ENCODE measurements at regions not wholly inside any gene's neighbourhood (a gene's known extent, or its start where the extent isn't known, plus 50 kb on each side); places are given as distances from the start of the nearest gene placed in this dataset.

- no peak for TF ChIP-seq EZH2phosphoT487 (IDR thresholded peaks at IDR 0.05; ENCODE audit: low read depth)
- TF ChIP-seq, protein P1, sequence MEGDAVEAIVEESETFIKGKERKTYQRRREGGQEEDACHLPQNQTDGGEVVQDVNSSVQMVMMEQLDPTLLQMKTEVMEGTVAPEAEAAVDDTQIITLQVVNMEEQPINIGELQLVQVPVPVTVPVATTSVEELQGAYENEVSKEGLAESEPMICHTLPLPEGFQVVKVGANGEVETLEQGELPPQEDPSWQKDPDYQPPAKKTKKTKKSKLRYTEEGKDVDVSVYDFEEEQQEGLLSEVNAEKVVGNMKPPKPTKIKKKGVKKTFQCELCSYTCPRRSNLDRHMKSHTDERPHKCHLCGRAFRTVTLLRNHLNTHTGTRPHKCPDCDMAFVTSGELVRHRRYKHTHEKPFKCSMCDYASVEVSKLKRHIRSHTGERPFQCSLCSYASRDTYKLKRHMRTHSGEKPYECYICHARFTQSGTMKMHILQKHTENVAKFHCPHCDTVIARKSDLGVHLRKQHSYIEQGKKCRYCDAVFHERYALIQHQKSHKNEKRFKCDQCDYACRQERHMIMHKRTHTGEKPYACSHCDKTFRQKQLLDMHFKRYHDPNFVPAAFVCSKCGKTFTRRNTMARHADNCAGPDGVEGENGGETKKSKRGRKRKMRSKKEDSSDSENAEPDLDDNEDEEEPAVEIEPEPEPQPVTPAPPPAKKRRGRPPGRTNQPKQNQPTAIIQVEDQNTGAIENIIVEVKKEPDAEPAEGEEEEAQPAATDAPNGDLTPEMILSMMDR (IDR thresholded peaks at IDR 0.05; ENCODE audit: low read depth, low read length), result no peak
- H3K79me2 ChIP-seq (ENCODE audit: low read length), result no peaks in the 10 kb centered on the region
Measured at GRCh38 chr4:147408189-147408588, 72.7 kb upstream of the EDNRA start.

DNA sequence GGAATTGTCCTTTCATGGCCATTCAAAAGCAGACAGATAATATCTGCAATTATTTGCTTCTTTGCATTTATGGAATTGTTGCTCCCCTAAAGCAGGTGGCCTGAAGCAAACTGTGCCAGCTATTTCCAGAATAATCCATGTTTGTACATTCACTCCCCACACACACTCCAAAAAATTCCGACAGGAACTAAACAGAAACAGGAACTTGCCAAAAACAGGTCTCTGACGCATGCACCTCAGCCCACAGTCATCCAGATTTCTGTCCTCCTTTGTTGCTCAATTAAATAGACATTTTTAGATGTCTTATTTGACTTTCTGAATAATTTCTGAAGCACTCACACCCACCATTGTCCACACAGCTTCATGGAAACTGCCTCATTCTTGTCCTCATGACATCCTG is 71.5 kb upstream of the EDNRA start:
- H3K9me3 ChIP-seq (ENCODE audit: insufficient read depth, low read length), result no peaks in the 10 kb centered on the region
- H2AFZ ChIP-seq (ENCODE audit: low read depth, low read length), result peak overlapping the region; percentile 3; the same call in 1 of the 2 replicates
- H3K4me2 ChIP-seq (ENCODE audit: low read length), result no peak overlapping the region
- no peak for TF ChIP-seq EZH2phosphoT487 (IDR thresholded peaks at IDR 0.05; ENCODE audit: low read depth)
- TF ChIP-seq, protein P1 (IDR thresholded peaks at IDR 0.05; ENCODE audit: low read depth, low read length), result no peak
- H3K27me3 ChIP-seq (ENCODE audit: low read depth, low read length), result no peaks in the 10 kb centered on the region
- no peaks in the 10 kb centered on the region for H3K79me2 ChIP-seq (ENCODE audit: low read length)
- H4K20me1 ChIP-seq (ENCODE audit: insufficient read depth, low read length), result no peaks in the 10 kb centered on the region
- H3K36me3 ChIP-seq (replicated peaks; ENCODE audit: low read depth, low read length), result no peaks in the 10 kb centered on the region
- H3K27ac ChIP-seq (ENCODE audit: low read length), result no peak overlapping the region
- H3K4me1 ChIP-seq (ENCODE audit: low read length), result peaks cover 7% of the 10 kb centered on the region; the same call in 1 of the 2 replicates
- no peak overlapping the region for H3K4me3 ChIP-seq (ENCODE audit: low read length)
- H3K9ac ChIP-seq (ENCODE audit: low read length), result no peak overlapping the region

More at GRCh38 chr4:147408189-147408588, 72.7 kb upstream of the EDNRA start:
- Histone ChIP-seq H3K4me3 (ENCODE audit: low read length) (no peak overlapping the region), H3K9me3 (ENCODE audit: insufficient read depth, low read length) (no peaks in the 10 kb centered on the region), H3K4me1 (ENCODE audit: low read length) (peaks cover 7% of the 10 kb centered on the region; the same call in 1 of the 2 replicates), H3K27ac (ENCODE audit: low read length) (no peak overlapping the region), H3K27me3 (ENCODE audit: low read depth, low read length) (no peaks in the 10 kb centered on the region), H3K36me3 (replicated peaks; ENCODE audit: low read depth, low read length) (no peaks in the 10 kb centered on the region), H2AFZ (ENCODE audit: low read depth, low read length) (no peak overlapping the region), H3K4me2 (ENCODE audit: low read length) (no peak overlapping the region), H3K9ac (ENCODE audit: low read length) (no peak overlapping the region), H4K20me1 (ENCODE audit: insufficient read depth, low read length) (no peaks in the 10 kb centered on the region)

DNA sequence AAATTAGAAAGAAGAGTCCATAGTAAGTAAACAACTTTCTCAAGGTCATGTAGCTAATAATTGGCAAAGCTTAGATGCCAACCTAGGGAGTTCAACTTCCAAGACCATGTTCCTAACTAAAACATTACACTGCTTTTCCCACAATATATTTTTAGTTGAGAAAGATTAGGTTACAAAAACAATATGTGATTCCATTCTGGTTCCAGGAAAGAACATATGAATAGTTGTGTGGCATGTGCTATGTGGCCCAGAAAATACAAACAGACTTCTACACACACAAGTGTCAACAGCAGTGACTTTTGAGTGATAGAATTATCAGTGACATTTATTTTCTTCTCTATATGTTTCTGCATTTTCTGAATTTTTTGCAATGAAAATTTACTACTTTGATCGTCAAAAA is 62.7 kb upstream of the EDNRA start:
- no peaks in the 10 kb centered on the region for H4K20me1 ChIP-seq (ENCODE audit: insufficient read depth, low read length)
- H3K27me3 ChIP-seq (ENCODE audit: low read depth, low read length), result no peaks in the 10 kb centered on the region
- no peak overlapping the region for H3K4me3 ChIP-seq (ENCODE audit: low read length)
- H3K4me2 ChIP-seq (ENCODE audit: low read length), result no peak overlapping the region
- no peak overlapping the region for H3K27ac ChIP-seq (ENCODE audit: low read length)
- H3K36me3 ChIP-seq (replicated peaks; ENCODE audit: low read depth, low read length), result no peaks in the 10 kb centered on the region
- TF ChIP-seq EZH2phosphoT487 (IDR thresholded peaks at IDR 0.05; ENCODE audit: low read depth), result no peak
- TF ChIP-seq, protein P1 (IDR thresholded peaks at IDR 0.05; ENCODE audit: low read depth, low read length), result no peak
- no peaks in the 10 kb centered on the region for H3K9me3 ChIP-seq (ENCODE audit: insufficient read depth, low read length)
- H2AFZ ChIP-seq (ENCODE audit: low read depth, low read length), result no peak overlapping the region
- H3K4me1 ChIP-seq (ENCODE audit: low read length), result no peaks in the 10 kb centered on the region
- no peak overlapping the region for H3K9ac ChIP-seq (ENCODE audit: low read length)
- no peaks in the 10 kb centered on the region for H3K79me2 ChIP-seq (ENCODE audit: low read length)

DNA sequence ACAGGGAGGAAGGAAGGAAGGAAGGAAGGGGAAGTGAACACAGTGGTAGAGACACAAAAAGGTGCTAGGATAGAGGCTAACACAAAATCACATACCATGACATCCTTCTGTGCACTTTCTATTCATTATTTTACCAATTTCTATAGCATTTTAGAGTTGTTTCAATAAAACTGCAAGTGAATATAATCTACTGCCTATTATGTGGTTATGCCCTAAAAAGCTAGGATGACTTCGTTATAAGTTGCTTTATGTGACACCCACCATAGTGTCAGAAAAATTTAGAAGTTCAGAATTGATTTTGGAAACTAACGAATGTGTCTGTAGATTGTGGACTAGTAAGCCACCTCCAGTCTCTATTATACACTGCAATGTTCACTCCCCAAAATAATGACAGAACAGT is 59.4 kb upstream of the EDNRA start:
- Histone ChIP-seq H3K9me3 (ENCODE audit: insufficient read depth, low read length) (no peaks in the 10 kb centered on the region), H4K20me1 (ENCODE audit: insufficient read depth, low read length) (no peaks in the 10 kb centered on the region), H3K4me1 (ENCODE audit: low read length) (no peaks in the 10 kb centered on the region), H3K4me3 (ENCODE audit: low read length) (no peak overlapping the region), H2AFZ (ENCODE audit: low read depth, low read length) (no peak overlapping the region), H3K36me3 (replicated peaks; ENCODE audit: low read depth, low read length) (no peaks in the 10 kb centered on the region), H3K27ac (ENCODE audit: low read length) (no peak overlapping the region), H3K9ac (ENCODE audit: low read length) (no peak overlapping the region), H3K4me2 (ENCODE audit: low read length) (no peak overlapping the region), H3K27me3 (ENCODE audit: low read depth, low read length) (no peaks in the 10 kb centered on the region), H3K79me2 (ENCODE audit: low read length) (no peaks in the 10 kb centered on the region)
- TF ChIP-seq, protein P1 (IDR thresholded peaks at IDR 0.05; ENCODE audit: low read depth, low read length), result no peak
- TF ChIP-seq EZH2phosphoT487 (IDR thresholded peaks at IDR 0.05; ENCODE audit: low read depth), result no peak
